GM12891 (cell line): ENCODE measurements at regions not wholly inside any gene's neighbourhood (a gene's known extent, or its start where the extent isn't known, plus 50 kb on each side); places are given as distances from the start of the nearest gene placed in this dataset.

Experiments used
- POLR2A ChIP-seq: IDR thresholded peaks from 2 replicates; pipeline ENCODE4 v1.6.1; 2011; ENCODE audit warnings: low read depth, low read length, control low read depth
- POLR2AphosphoS5 ChIP-seq: IDR thresholded peaks from 2 replicates; pipeline ENCODE4 v1.6.1; 2011; ENCODE audit warnings: low read depth, low read length, control low read depth
- POU2F2 ChIP-seq: IDR thresholded peaks from 2 replicates; pipeline ENCODE4 v1.6.1; 2011; ENCODE audit warnings: low read depth, mild to moderate bottlenecking, control low read depth, low read length, moderate library complexity
- SPI1 ChIP-seq: IDR thresholded peaks from 2 replicates; pipeline ENCODE4 v1.6.1; 2011; ENCODE audit warnings: low read depth, low read length, control low read depth
- TAF1 ChIP-seq: IDR thresholded peaks from 2 replicates; pipeline ENCODE4 v1.6.1; 2011; ENCODE audit warnings: low read depth, low read length, control low read depth

DNA sequence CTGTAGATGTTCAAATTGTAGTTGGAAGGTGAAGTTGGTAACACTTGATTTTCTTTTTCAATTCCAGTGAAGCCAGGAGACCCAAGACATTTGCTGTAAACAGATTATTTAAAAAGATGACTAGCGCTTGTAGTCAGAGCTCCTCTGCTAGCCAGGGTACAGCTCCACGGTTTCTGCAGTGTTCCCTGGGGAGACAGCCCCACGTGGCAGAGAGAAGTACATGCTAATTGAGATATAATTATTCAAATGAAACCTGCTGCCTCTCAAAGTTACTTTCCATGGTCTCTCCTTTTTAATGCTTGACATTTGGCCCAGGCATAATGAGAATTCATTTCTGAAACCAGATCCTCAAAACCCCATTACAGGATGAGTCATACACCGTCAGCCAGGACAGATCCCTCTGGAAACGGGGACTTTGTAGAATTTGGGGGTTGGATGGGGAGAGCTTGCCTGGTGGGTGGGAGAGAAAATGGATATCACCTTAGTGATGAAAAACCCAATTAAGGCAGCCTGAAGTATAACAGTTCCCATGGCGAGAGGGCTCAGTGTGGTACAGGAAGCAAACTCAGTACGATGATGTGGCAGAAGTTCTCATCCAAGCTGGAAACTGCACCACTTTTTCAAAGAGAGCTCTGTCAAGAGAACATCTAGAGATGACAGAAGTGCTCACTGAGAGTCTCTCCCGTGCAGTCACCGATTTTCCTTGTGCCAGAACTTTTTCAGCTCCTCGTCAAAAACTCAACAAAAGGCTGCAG, 637.7 kb upstream of the TMEM132C start:
- TF ChIP-seq POLR2A (no peak), POLR2AphosphoS5 (no peak), TAF1 (no peak), SPI1 (no peak), POU2F2 (no peak)
